Testis (tissue), 2 donors: ENCODE measurements at regions not wholly inside any gene's neighbourhood (a gene's known extent, or its start where the extent isn't known, plus 50 kb on each side); places are given as distances from the start of the nearest gene placed in this dataset.

Source experiments
- DNase-seq: peaks from one replicate; pipeline ENCODE4 v3.0.0-alpha.2; 2019
- H3K27ac ChIP-seq, 2 donors: fragments of 200-600 bp; sonication (generic); one replicate each; pipeline ENCODE4 v1.5.1; 2019
- H3K27me3 ChIP-seq: fragments of 200-600 bp; sonication (generic); one replicate; pipeline ENCODE4 v1.5.1; 2019
- H3K36me3 ChIP-seq: fragments of 200-600 bp; sonication (generic); one replicate; pipeline ENCODE4 v1.5.1; 2017; ENCODE audit warnings: low read depth; ENCODE audit errors: missing control alignments
- H3K4me1 ChIP-seq: fragments of 200-600 bp; sonication (generic); one replicate; pipeline ENCODE4 v1.5.1; 2019
- H3K4me3 ChIP-seq, 2 donors: fragments of 200-600 bp; sonication (generic); one replicate each; pipeline ENCODE4 v1.5.1; 2017 to 2019
- H3K9me3 ChIP-seq: fragments of 200-600 bp; sonication (generic); one replicate; pipeline ENCODE4 v1.5.1; 2017
- POLR2A ChIP-seq: fragments of 450-650 bp; IDR thresholded peaks from one replicate; pipeline ENCODE4 v1.6.1; 2017; ENCODE audit warnings: antibody characterized with exemption, mild to moderate bottlenecking, moderate library complexity
- WGBS, 2 donors: methylation state at CpG; one replicate each; pipeline ENCODE4 v1.1.5; 2018; 5-methylcytosine and 5-hydroxymethylcytosine counted together
- intact Hi-C: fragments of 100-400 bp; cut with DNase I; formaldehyde crosslinking; loops from one replicate; pipeline ENCODE4 v1.15.1; 2023; ENCODE audit warnings: low total_unique reads
- TF ChIP-seq, protein P1 (sequence below), 3 experiments: fragments of 450-650 bp in 2 of 3; fragments of 200-600 bp in 1 of 3; sonication (generic) in 1 of 3; IDR thresholded peaks; one replicate each; pipeline ENCODE4 v1.5.1; 2016 to 2019; ENCODE audit warnings: antibody characterized with exemption in 3 of 3, mild to moderate bottlenecking in 2 of 3, moderate library complexity in 1 of 3

DNA sequence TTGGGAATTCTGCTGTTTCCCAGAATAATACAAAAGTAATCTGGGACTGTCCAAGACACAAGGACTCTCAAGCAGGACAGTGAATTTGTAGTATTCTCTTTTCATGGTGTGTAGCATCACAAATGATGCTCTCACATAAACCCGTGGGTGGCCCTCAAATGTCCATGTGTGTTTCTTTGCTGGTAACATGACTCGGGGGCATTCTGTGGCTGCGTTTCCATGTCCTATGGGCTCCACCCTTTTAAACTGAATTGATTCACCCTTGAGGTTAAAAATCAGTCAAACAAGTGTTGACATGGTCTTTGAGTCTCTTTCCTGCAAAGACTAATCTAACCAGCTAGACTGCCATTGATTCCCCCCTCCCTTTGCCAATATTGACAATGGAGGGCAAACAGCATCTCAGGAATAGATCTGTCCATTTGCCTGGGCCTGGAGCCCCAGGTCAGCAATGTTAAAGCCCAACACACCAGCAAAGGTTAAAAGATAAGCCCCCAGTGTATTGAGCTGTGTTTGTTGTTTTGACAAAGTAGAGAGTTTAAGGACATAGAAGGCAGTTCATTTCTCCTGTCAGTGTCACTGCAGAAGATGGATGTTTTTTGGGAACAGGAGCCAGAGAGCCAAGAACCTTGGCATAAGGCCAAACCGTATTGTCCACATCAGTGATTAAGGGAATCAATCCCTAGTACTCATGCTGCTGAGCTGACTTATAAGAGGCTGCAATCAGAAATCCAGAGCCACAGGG is 117.1 kb upstream of the COX10 start:
- no peak for DNase-seq
- intact Hi-C loops, result no loop called here
- TF ChIP-seq, protein P1, sequence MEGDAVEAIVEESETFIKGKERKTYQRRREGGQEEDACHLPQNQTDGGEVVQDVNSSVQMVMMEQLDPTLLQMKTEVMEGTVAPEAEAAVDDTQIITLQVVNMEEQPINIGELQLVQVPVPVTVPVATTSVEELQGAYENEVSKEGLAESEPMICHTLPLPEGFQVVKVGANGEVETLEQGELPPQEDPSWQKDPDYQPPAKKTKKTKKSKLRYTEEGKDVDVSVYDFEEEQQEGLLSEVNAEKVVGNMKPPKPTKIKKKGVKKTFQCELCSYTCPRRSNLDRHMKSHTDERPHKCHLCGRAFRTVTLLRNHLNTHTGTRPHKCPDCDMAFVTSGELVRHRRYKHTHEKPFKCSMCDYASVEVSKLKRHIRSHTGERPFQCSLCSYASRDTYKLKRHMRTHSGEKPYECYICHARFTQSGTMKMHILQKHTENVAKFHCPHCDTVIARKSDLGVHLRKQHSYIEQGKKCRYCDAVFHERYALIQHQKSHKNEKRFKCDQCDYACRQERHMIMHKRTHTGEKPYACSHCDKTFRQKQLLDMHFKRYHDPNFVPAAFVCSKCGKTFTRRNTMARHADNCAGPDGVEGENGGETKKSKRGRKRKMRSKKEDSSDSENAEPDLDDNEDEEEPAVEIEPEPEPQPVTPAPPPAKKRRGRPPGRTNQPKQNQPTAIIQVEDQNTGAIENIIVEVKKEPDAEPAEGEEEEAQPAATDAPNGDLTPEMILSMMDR (IDR thresholded peaks at IDR 0.05), result no peak
- no peak for TF ChIP-seq POLR2A
- Histone ChIP-seq H3K4me3 (no peak overlapping the region), H3K27me3 (no peaks in the 10 kb centered on the region), H3K27ac (no peak overlapping the region), H3K4me1 (no peaks in the 10 kb centered on the region), H3K9me3 (no peaks in the 10 kb centered on the region), H3K36me3 (no peaks in the 10 kb centered on the region)
- 39 to 84% methylated on average over 4 of the region's 4 CpGs for WGBS, 2 donors

DNA sequence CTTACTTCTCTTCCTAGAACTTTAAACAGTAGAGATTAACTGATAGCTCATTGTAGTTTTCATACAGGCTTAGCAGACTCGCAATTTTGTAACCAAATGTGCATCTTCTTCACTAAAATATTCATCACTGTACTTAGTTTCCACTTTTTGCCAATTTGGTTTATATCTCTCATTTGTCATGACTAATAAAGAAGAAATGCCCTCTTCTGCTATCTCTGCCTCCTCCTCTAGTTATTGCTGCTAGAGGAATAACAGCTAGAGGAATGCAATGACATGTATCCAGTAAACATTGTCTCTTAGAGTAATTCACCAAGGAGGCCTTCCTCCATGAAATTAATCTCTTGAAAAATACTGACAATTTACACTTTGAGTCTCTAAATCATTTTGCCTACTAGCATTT is 115.5 kb upstream of the COX10 start:
- no peaks in the 10 kb centered on the region for H3K9me3 ChIP-seq
- H3K4me3 ChIP-seq, result no peak overlapping the region
- H3K4me1 ChIP-seq, result no peaks in the 10 kb centered on the region
- no peak for TF ChIP-seq POLR2A
- TF ChIP-seq, protein P1 (IDR thresholded peaks at IDR 0.05), result no peak
- 0% methylated on average over 1 of the region's 1 CpG for whole genome bisulfite sequencing, 2 donors
- no peak for DNase-seq
- H3K27ac ChIP-seq, result no peak overlapping the region
- no peaks in the 10 kb centered on the region for H3K36me3 ChIP-seq
- intact Hi-C loops, result no loop called here
- no peaks in the 10 kb centered on the region for H3K27me3 ChIP-seq

DNA sequence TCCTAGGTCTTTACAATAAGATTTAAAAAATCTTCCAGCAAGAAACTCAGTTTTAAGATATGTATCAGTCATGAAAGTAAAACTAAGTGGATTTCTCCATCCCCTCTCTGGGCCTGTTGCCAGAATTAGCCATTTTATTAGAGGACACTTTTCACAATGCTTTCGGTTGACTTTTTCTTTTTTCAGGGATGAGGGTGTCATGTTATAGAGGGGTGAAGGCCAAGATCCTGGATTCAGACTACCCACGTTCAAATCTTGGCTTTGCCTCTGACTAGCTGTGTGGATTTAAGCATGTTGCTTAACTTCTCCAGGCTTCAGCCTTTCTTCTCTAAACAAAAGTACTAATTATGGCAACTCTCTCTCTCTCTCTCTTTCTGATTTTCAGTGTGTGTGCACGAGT is 111.7 kb upstream of the COX10 start:
- Histone ChIP-seq H3K27me3 (no peaks in the 10 kb centered on the region), H3K27ac (no peak overlapping the region), H3K4me3 (no peak overlapping the region), H3K4me1 (no peaks in the 10 kb centered on the region), H3K36me3 (no peaks in the 10 kb centered on the region), H3K9me3 (no peaks in the 10 kb centered on the region)
- WGBS, 2 donors, result 55 to 57% methylated on average over 3 of the region's 3 CpGs
- no peak for TF ChIP-seq POLR2A
- TF ChIP-seq, protein P1 (IDR thresholded peaks at IDR 0.05), result no peak
- DNase-seq, result no peak
- intact Hi-C loops, result no loop called here

DNA sequence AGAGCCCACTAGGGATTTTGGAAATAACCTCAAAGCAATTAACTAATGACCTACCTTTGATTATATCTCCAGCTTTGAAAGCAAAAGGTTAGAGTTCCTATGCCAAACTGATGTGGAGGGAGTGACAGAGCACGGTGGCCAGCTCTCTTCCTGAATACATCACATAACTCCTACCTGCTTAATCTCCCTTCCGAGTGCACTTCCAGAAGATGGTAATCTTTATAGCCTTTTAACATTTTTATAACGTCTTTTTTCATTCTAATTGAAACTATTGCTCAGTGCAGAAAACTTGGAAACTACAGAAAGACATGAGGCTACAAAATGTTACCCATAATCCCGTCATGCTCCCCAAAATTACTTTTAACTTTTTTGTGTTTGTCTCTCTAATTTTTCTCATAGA is 110.5 kb upstream of the COX10 start:
- intact Hi-C loops, result no loop called here
- Histone ChIP-seq H3K4me1 (no peaks in the 10 kb centered on the region), H3K9me3 (no peaks in the 10 kb centered on the region), H3K4me3 (no peak overlapping the region), H3K36me3 (no peaks in the 10 kb centered on the region), H3K27me3 (no peaks in the 10 kb centered on the region), H3K27ac (no peak overlapping the region)
- TF ChIP-seq, protein P1 (IDR thresholded peaks at IDR 0.05), result no peak
- no peak for TF ChIP-seq POLR2A
- WGBS, 2 donors, result 77 to 80% methylated on average over 4 of the region's 4 CpGs
- DNase-seq, result no peak

DNA sequence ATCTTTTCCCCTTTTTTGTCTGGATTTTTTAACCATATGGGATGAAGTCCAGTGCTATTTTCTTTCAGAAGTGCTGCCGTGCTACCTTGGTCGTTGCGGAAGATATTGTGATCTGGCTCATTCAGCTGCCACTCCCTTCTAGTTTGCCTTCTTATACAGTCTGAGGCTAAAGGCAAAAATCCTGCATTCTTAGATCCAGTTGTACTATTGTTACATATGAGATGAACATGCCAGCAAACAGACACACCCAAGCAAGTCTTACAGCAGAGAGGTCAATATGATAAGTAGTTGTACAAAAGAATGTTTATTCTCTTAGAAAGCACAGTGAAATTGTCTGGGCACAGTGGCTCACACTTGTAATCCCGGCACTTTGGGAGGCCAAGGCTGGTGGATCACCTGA is 108.0 kb upstream of the COX10 start:
- H3K9me3 ChIP-seq, result no peaks in the 10 kb centered on the region
- H3K4me3 ChIP-seq, result no peak overlapping the region
- H3K27me3 ChIP-seq, result no peaks in the 10 kb centered on the region
- TF ChIP-seq, protein P1 (IDR thresholded peaks at IDR 0.05), result no peak
- TF ChIP-seq POLR2A, result no peak
- WGBS, 2 donors, result 56 to 74% methylated on average over 4 of the region's 4 CpGs
- no peak overlapping the region for H3K27ac ChIP-seq
- intact Hi-C loops, result no loop called here
- no peak for DNase-seq
- H3K36me3 ChIP-seq, result no peaks in the 10 kb centered on the region
- H3K4me1 ChIP-seq, result no peaks in the 10 kb centered on the region
